Mesenchymal stem cell (in vitro differentiated cells and primary cell): ENCODE measurements at regions not wholly inside any gene's neighbourhood (a gene's known extent, or its start where the extent isn't known, plus 50 kb on each side); places are given as distances from the start of the nearest gene placed in this dataset.
A peak's percentile ranks its signal among the peaks of the same experiment; 100 is the strongest.

Source experiments
- DNase-seq: peaks from one replicate; pipeline ENCODE4 v3.0.0-alpha.2; 2013
- H2AFZ ChIP-seq: one replicate; pipeline ENCODE4 v1.6.1; 2013; ENCODE audit warnings: low read depth, mild to moderate bottlenecking, control low read depth, inconsistent platforms, low read length, moderate library complexity
- H2AK5ac ChIP-seq: 2 replicates; pipeline ENCODE4 v1.6.1; 2013; ENCODE audit warnings: low read length, moderate library complexity, mild to moderate bottlenecking, inconsistent platforms; ENCODE audit not compliant: severe bottlenecking
- H2BK120ac ChIP-seq: one replicate; pipeline ENCODE4 v1.6.1; 2013; ENCODE audit warnings: low read depth, mild to moderate bottlenecking, inconsistent platforms, low read length, moderate library complexity
- H2BK12ac ChIP-seq, 2 experiments: one replicate each; pipeline ENCODE4 v1.6.1; 2013; ENCODE audit warnings: inconsistent platforms in 2 of 2, low read length in 2 of 2, mild to moderate bottlenecking in 2 of 2, moderate library complexity in 2 of 2, control low read depth in 1 of 2
- H2BK15ac ChIP-seq: one replicate; pipeline ENCODE4 v1.6.1; 2013; ENCODE audit warnings: mild to moderate bottlenecking, low read depth, inconsistent platforms; ENCODE audit not compliant: poor library complexity, severe bottlenecking
- H2BK5ac ChIP-seq: 2 replicates; pipeline ENCODE4 v1.6.1; 2013; ENCODE audit warnings: low read depth, mild to moderate bottlenecking, low read length, control low read depth, inconsistent platforms; ENCODE audit not compliant: poor library complexity, severe bottlenecking
- H3K14ac ChIP-seq, 2 experiments: one replicate each; pipeline ENCODE4 v1.6.1; 2013; ENCODE audit warnings: inconsistent platforms in 2 of 2, low read length in 2 of 2, control low read depth in 1 of 2, mild to moderate bottlenecking in 1 of 2, moderate library complexity in 1 of 2
- H3K18ac ChIP-seq, 2 experiments: one replicate each; pipeline ENCODE4 v1.6.1; 2013; ENCODE audit warnings: inconsistent platforms in 2 of 2, low read length in 2 of 2, control low read depth in 1 of 2, low read depth in 1 of 2, mild to moderate bottlenecking in 1 of 2
- H3K23ac ChIP-seq, 2 experiments: one replicate each; pipeline ENCODE4 v1.6.1; 2013; ENCODE audit warnings: inconsistent platforms in 2 of 2, low read length in 2 of 2, mild to moderate bottlenecking in 2 of 2, moderate library complexity in 2 of 2, control low read depth in 1 of 2
- H3K27ac ChIP-seq: 2 replicates; pipeline ENCODE4 v1.5.1; 2013; ENCODE audit warnings: mild to moderate bottlenecking, moderate library complexity, low read length, control low read depth, inconsistent platforms; ENCODE audit not compliant: poor library complexity, severe bottlenecking
- H3K27me3 ChIP-seq, 2 experiments: 2 replicates each; pipeline versions ENCODE4 v1.6.1 to v1.7.0; 2013; ENCODE audit warnings: low read length in 2 of 2, mild to moderate bottlenecking in 2 of 2, moderate library complexity in 2 of 2, control low read depth in 1 of 2, inconsistent platforms in 1 of 2; ENCODE audit not compliant: control insufficient read depth in 1 of 2, insufficient read depth in 1 of 2
- H3K36me3 ChIP-seq, 2 experiments: 2 replicates each; pipeline versions ENCODE4 v1.6.1 to v1.7.0; 2013; ENCODE audit warnings: low read length in 2 of 2, control low read depth in 1 of 2, inconsistent platforms in 1 of 2, low read depth in 1 of 2, mild to moderate bottlenecking in 1 of 2; ENCODE audit not compliant: insufficient read depth in 2 of 2, control insufficient read depth in 1 of 2
- H3K4ac ChIP-seq, 2 experiments: one replicate each; pipeline ENCODE4 v1.6.1; 2013; ENCODE audit warnings: inconsistent platforms in 2 of 2, low read length in 2 of 2, mild to moderate bottlenecking in 2 of 2, moderate library complexity in 2 of 2, control low read depth in 1 of 2, low read depth in 1 of 2
- H3K4me1 ChIP-seq: 2 replicates; pipeline ENCODE4 v1.6.1; 2013; ENCODE audit warnings: low read depth, low read length, control low read depth; ENCODE audit not compliant: control insufficient read depth, insufficient read depth
- H3K4me2 ChIP-seq: 2 replicates; pipeline ENCODE4 v1.6.1; 2013; ENCODE audit warnings: low read length, mild to moderate bottlenecking, inconsistent platforms; ENCODE audit not compliant: poor library complexity, severe bottlenecking
- H3K4me3 ChIP-seq, 2 experiments: 2 replicates each; pipeline versions ENCODE4 v1.5.1 to v1.7.0; 2013; ENCODE audit warnings: low read length in 2 of 2, mild to moderate bottlenecking in 2 of 2, control low read depth in 1 of 2, low read depth in 1 of 2; ENCODE audit not compliant: insufficient read depth in 1 of 2
- H3K79me1 ChIP-seq: replicated peaks from 2 replicates; pipeline ENCODE4 v1.6.1; 2013; ENCODE audit warnings: mild to moderate bottlenecking, control low read depth, low read length, inconsistent platforms; ENCODE audit not compliant: poor library complexity, severe bottlenecking
- H3K9ac ChIP-seq: 2 replicates; pipeline ENCODE4 v1.7.0; 2013; ENCODE audit warnings: mild to moderate bottlenecking, low read length, moderate library complexity
- H3K9me3 ChIP-seq: 2 replicates; pipeline ENCODE4 v1.7.0; 2013; ENCODE audit warnings: mild to moderate bottlenecking, low read length; ENCODE audit not compliant: control insufficient read depth
- H4K8ac ChIP-seq: one replicate; pipeline ENCODE4 v1.6.1; 2013; ENCODE audit warnings: inconsistent platforms, mild to moderate bottlenecking, low read length, moderate library complexity
- H4K91ac ChIP-seq: one replicate; pipeline ENCODE4 v1.6.1; 2013; ENCODE audit warnings: mild to moderate bottlenecking, low read length, inconsistent platforms
- WGBS: methylation state at CpG from one replicate; pipeline ENCODE4 v1.1.7; 2013; ENCODE audit warnings: mixed read lengths; 5-methylcytosine and 5-hydroxymethylcytosine counted together

- H3K14ac ChIP-seq, result no peak overlapping the region
These were observed 206.4 kb upstream of the CFAP20DC start for GRCh38 chr3:59256230-59256629.

GRCh38 chr3:59254976-59255375 lies 205.2 kb upstream of the CFAP20DC start:
- Histone ChIP-seq H3K4me1 (no peaks in the 10 kb centered on the region), H3K4me3 (no peak overlapping the region)
- 89% methylated on average over 3 of the region's 3 CpGs for WGBS

More at GRCh38 chr3:59256230-59256629, 206.4 kb upstream of the CFAP20DC start:
- Histone ChIP-seq H3K4me2 (no peak overlapping the region), H2AFZ (no peak overlapping the region), H3K4ac (no peak overlapping the region), H4K8ac (no peak overlapping the region), H2BK120ac (no peak overlapping the region), H3K36me3 (no peaks in the 10 kb centered on the region), H2BK12ac (no peak overlapping the region), H3K18ac (peak overlapping the region in 1 of 2 experiments; percentile 64), H2BK5ac (no peak overlapping the region), H4K91ac (no peak overlapping the region), H3K4me1 (no peaks in the 10 kb centered on the region), H3K4me3 (no peak overlapping the region), H3K27ac (no peak overlapping the region), H2AK5ac (no peak overlapping the region), H3K23ac (no peak overlapping the region), H3K79me1 (no peaks in the 10 kb centered on the region), H2BK15ac (no peak overlapping the region), H3K9ac (no peak overlapping the region), H3K27me3 (peaks cover 0 to 50% of the 10 kb centered on the region in 2 experiments), H3K9me3 (no peaks in the 10 kb centered on the region)
- WGBS, result 50% methylated on average over 1 of the region's 1 CpG
- peak; percentile 22 for DNase-seq

GRCh38 chr3:59254433-59254832 lies 204.6 kb upstream of the CFAP20DC start:
- Histone ChIP-seq H3K9ac (no peak overlapping the region), H2BK15ac (no peak overlapping the region), H2AK5ac (no peak overlapping the region), H3K79me1 (no peaks in the 10 kb centered on the region), H2BK120ac (no peak overlapping the region), H2BK12ac (peak overlapping the region; percentile 70 to 75), H3K36me3 (no peaks in the 10 kb centered on the region), H3K9me3 (no peaks in the 10 kb centered on the region), H2AFZ (no peak overlapping the region), H3K23ac (no peak overlapping the region), H3K4me1 (no peaks in the 10 kb centered on the region), H3K4me2 (no peak overlapping the region), H3K27ac (no peak overlapping the region), H4K8ac (no peak overlapping the region), H4K91ac (peak overlapping the region; percentile 6), H3K18ac (peak overlapping the region in 1 of 2 experiments; percentile 5), H3K4me3 (no peak overlapping the region), H3K27me3 (peaks cover 0 to 48% of the 10 kb centered on the region in 2 experiments), H3K14ac (no peak overlapping the region), H3K4ac (no peak overlapping the region), H2BK5ac (no peak overlapping the region)
- no peak for DNase-seq
- WGBS, result 91% methylated on average over 7 of the region's 7 CpGs

More at GRCh38 chr3:59254976-59255375, 205.2 kb upstream of the CFAP20DC start:
- no peak overlapping the region for H3K9ac ChIP-seq
- H4K91ac ChIP-seq, result no peak overlapping the region
- H3K79me1 ChIP-seq, result no peaks in the 10 kb centered on the region
- H3K14ac ChIP-seq, result no peak overlapping the region
- no peak overlapping the region for H2AK5ac ChIP-seq
- H3K27me3 ChIP-seq, result peaks cover 0 to 48% of the 10 kb centered on the region in 2 experiments
- H4K8ac ChIP-seq, result no peak overlapping the region
- no peak overlapping the region for H3K27ac ChIP-seq
- no peak overlapping the region for H3K4ac ChIP-seq
- no peak for DNase-seq
- H2BK120ac ChIP-seq, result no peak overlapping the region
- H2BK15ac ChIP-seq, result no peak overlapping the region
- H2BK12ac ChIP-seq, result peak overlapping the region in 1 of 2 experiments; percentile 71
- no peak overlapping the region for H3K4me2 ChIP-seq
- H2AFZ ChIP-seq, result peak overlapping the region; percentile 10
- no peaks in the 10 kb centered on the region for H3K36me3 ChIP-seq
- H3K9me3 ChIP-seq, result no peaks in the 10 kb centered on the region
- no peak overlapping the region for H3K23ac ChIP-seq
- no peak overlapping the region for H3K18ac ChIP-seq
- no peak overlapping the region for H2BK5ac ChIP-seq

- H2BK12ac ChIP-seq, result no peak overlapping the region
- H3K4me1 ChIP-seq, result no peaks in the 10 kb centered on the region
- H2BK15ac ChIP-seq, result no peak overlapping the region
- peaks cover 0 to 44% of the 10 kb centered on the region in 2 experiments for H3K27me3 ChIP-seq
- WGBS, result 93% methylated on average over 1 of the region's 2 CpGs
- H2AK5ac ChIP-seq, result no peak overlapping the region
- no peak overlapping the region for H3K9ac ChIP-seq
- no peak overlapping the region for H4K8ac ChIP-seq
- no peaks in the 10 kb centered on the region for H3K36me3 ChIP-seq
- H4K91ac ChIP-seq, result no peak overlapping the region
- H3K9me3 ChIP-seq, result no peaks in the 10 kb centered on the region
- DNase-seq, result no peak
- no peak overlapping the region for H3K14ac ChIP-seq
- H3K27ac ChIP-seq, result no peak overlapping the region
- no peak overlapping the region for H3K18ac ChIP-seq
- no peak overlapping the region for H2BK120ac ChIP-seq
- H3K4me2 ChIP-seq, result no peak overlapping the region
- H2BK5ac ChIP-seq, result no peak overlapping the region
- no peak overlapping the region for H2AFZ ChIP-seq
- H3K4ac ChIP-seq, result no peak overlapping the region
- no peak overlapping the region for H3K23ac ChIP-seq
- H3K79me1 ChIP-seq, result no peaks in the 10 kb centered on the region
- H3K4me3 ChIP-seq, result no peak overlapping the region
These were observed 203.7 kb upstream of the CFAP20DC start for GRCh38 chr3:59253523-59253922.
